Body of pancreas (tissue), 4 donors: ENCODE measurements at regions not wholly inside any gene's neighbourhood (a gene's known extent, or its start where the extent isn't known, plus 50 kb on each side); places are given as distances from the start of the nearest gene placed in this dataset.
"Not testable (repeated sequence)": the region's sequence is repeated elsewhere in the genome, so short reads cannot be mapped to it uniquely, and the experiment has no call there.

Experiments used
- ATAC-seq: fragments of 150-250 bp; one replicate; pipeline ENCODE4 v1.9.1; 2016
- DNase-seq, 4 donors: peaks; one replicate each; pipeline ENCODE4 v3.0.0-alpha.2; 2019
- H3K27ac ChIP-seq, 4 donors: fragments of 200-600 bp; sonication (generic); 1 replicate in 3 of 4; 2 replicates in 1 of 4; pipeline versions ENCODE4 v1.5.1 to v1.6.1; 2016 to 2019; ENCODE audit warnings: mild to moderate bottlenecking in 1 of 4, mixed read lengths in 1 of 4, moderate library complexity in 1 of 4
- H3K27me3 ChIP-seq, 2 donors: fragments of 200-600 bp; sonication (generic); one replicate each; pipeline ENCODE4 v1.6.0; 2016; ENCODE audit warnings: mild to moderate bottlenecking in 1 of 2
- H3K36me3 ChIP-seq, 2 donors: fragments of 200-600 bp; sonication (generic); replicated peaks in 1 of 2; 2 replicates each; pipeline ENCODE4 v1.5.1; 2016; ENCODE audit warnings: low read depth in 2 of 2; ENCODE audit not compliant: insufficient read depth in 1 of 2
- H3K4me1 ChIP-seq: fragments of 200-600 bp; sonication (generic); one replicate; pipeline ENCODE4 v1.6.0; 2016
- H3K4me3 ChIP-seq, 2 donors: fragments of 200-600 bp; sonication (generic); 1 replicate in 1 of 2; 2 replicates in 1 of 2; pipeline ENCODE4 v1.5.1; 2016 to 2019
- H3K9me3 ChIP-seq, 3 donors: fragments of 200-600 bp; sonication (generic); 1 replicate in 2 of 3; 2 replicates in 1 of 3; pipeline ENCODE4 v1.5.1; 2016
- POLR2A ChIP-seq, 3 donors: fragments of 450-650 bp; IDR thresholded peaks; one replicate each; pipeline ENCODE4 v1.6.1; 2016; ENCODE audit warnings: antibody characterized with exemption in 3 of 3, mild to moderate bottlenecking in 2 of 3
- WGBS, 2 donors: methylation state at CpG; one replicate each; pipeline ENCODE4 v1.1.5; 2017; 5-methylcytosine and 5-hydroxymethylcytosine counted together
- intact Hi-C: fragments of 100-400 bp; cut with DNase I; formaldehyde crosslinking; loops from one replicate; pipeline ENCODE4 v1.15.1; 2023
- TF ChIP-seq, protein P1 (sequence below), 7 experiments: fragments of 450-650 bp in 4 of 7; fragments of 200-600 bp in 3 of 7; sonication (generic) in 3 of 7; IDR thresholded peaks; one replicate each; pipeline ENCODE4 v1.5.1; 2016 to 2019; ENCODE audit warnings: antibody characterized with exemption in 7 of 7

- Histone ChIP-seq H3K4me1 (no peaks in the 10 kb centered on the region), H3K27ac (no peak overlapping the region), H3K9me3 (no peaks in the 10 kb centered on the region), H3K36me3 (no peaks in the 10 kb centered on the region), H3K27me3 (no peaks in the 10 kb centered on the region), H3K4me3 (no peak overlapping the region)
- no peak for DNase-seq
- intact Hi-C loops: no loop called here
- TF ChIP-seq POLR2A (IDR thresholded peaks at IDR 0.05): no peak
- TF ChIP-seq, protein P1, sequence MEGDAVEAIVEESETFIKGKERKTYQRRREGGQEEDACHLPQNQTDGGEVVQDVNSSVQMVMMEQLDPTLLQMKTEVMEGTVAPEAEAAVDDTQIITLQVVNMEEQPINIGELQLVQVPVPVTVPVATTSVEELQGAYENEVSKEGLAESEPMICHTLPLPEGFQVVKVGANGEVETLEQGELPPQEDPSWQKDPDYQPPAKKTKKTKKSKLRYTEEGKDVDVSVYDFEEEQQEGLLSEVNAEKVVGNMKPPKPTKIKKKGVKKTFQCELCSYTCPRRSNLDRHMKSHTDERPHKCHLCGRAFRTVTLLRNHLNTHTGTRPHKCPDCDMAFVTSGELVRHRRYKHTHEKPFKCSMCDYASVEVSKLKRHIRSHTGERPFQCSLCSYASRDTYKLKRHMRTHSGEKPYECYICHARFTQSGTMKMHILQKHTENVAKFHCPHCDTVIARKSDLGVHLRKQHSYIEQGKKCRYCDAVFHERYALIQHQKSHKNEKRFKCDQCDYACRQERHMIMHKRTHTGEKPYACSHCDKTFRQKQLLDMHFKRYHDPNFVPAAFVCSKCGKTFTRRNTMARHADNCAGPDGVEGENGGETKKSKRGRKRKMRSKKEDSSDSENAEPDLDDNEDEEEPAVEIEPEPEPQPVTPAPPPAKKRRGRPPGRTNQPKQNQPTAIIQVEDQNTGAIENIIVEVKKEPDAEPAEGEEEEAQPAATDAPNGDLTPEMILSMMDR (IDR thresholded peaks at IDR 0.05): no peak
- WGBS, 2 donors: 77 to 78% methylated on average over 5 of the region's 5 CpGs
- ATAC-seq: no peak
Measured at GRCh38 chr13:46472384-46472783, 80.6 kb upstream of the LRCH1 start.

DNA sequence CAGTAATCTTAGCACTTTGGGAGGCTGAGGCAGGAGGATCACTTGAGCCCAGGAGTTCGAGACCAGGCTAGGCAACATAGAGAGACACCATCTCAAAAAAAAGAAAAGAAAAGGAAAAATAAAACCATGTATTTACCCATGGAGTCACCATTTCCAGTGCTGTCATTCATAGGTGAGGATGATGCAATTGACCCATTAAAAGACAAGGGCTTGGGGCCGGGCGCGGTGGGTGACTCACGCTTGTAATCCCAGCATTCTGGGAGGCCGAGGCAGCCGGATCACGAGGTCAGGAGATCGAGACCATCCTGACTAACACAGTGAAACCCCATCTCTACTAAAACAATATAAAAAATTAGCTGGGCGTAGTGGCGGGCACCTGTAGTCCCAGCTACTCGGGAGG lies 82.6 kb upstream of the RUBCNL start:
- H3K4me3 ChIP-seq, H3K4me1 ChIP-seq, H3K36me3 ChIP-seq, H3K27ac ChIP-seq, intact Hi-C loops, DNase-seq, ATAC-seq, H3K27me3 ChIP-seq, H3K9me3 ChIP-seq: not testable (repeated sequence)
- WGBS, 2 donors: 85 to 91% methylated on average over 12 of the region's 12 CpGs

DNA sequence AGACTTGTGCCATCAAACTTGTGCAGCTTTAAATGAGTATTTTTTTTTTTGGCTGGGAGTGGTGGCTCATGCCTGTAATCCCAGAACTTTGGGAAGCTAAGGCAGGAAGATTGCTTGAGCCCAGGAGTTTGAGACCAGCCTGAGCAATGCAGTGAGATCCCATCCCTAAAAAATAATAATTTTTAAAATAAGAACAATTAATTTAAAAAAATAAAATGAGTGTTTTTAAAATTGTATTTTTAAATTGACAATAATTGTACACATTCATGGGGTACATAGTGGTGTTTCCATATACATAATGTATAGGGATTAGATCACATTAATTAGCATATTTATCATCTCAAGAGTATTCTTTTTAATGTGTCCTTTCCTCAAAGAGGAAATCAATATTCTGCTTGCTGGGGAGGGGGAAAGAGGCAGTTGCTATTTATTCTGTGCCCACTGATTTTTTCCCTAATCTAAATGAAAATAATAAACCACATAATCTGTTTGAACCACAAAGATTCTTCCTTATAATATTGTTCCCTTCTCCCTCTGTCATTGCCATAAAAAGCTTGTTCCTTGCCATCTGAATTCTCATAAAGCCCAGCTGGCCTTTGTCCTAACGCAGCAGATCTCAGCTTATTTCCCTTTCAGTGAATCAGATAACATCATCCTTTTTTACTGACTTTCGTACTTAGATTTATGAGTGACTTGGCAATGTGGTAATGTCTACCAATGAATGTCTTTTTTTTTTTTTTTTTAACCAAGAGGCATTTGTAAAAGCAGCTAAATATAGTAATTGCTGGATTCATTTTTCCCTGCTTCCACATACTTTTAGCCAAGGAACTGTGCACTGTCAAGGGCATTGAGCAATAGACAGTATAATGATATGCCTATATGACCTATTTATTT lies 81.8 kb upstream of the RUBCNL start:
- DNase-seq (no peak), ATAC-seq (no peak)
- intact Hi-C loops: no loop called here
- 62 to 64% methylated on average over 2 of the region's 2 CpGs for WGBS, 2 donors
- TF ChIP-seq POLR2A (IDR thresholded peaks at IDR 0.05): no peak
- TF ChIP-seq, protein P1 (IDR thresholded peaks at IDR 0.05): no peak
- Histone ChIP-seq H3K4me3 (no peak overlapping the region), H3K27ac (no peak overlapping the region), H3K27me3 (no peaks in the 10 kb centered on the region), H3K9me3 (no peaks in the 10 kb centered on the region), H3K4me1 (no peaks in the 10 kb centered on the region), H3K36me3 (no peaks in the 10 kb centered on the region)

GRCh38 chr13:46467694-46468093 lies 80.6 kb upstream of the RUBCNL start:
- H3K4me1 ChIP-seq, H3K36me3 ChIP-seq, ATAC-seq, H3K9me3 ChIP-seq, intact Hi-C loops, DNase-seq, H3K27ac ChIP-seq, H3K4me3 ChIP-seq, H3K27me3 ChIP-seq: not testable (repeated sequence)
- WGBS, 2 donors: 76 to 87% methylated on average over 10 of the region's 10 CpGs

GRCh38 chr13:46466074-46466473 lies 79.0 kb upstream of the RUBCNL start:
- DNase-seq, intact Hi-C loops, H3K9me3 ChIP-seq, H3K36me3 ChIP-seq, H3K27ac ChIP-seq, H3K4me3 ChIP-seq, H3K27me3 ChIP-seq, H3K4me1 ChIP-seq, ATAC-seq: not testable (repeated sequence)
- WGBS, 2 donors: 88 to 91% methylated on average over 7 of the region's 7 CpGs

DNA sequence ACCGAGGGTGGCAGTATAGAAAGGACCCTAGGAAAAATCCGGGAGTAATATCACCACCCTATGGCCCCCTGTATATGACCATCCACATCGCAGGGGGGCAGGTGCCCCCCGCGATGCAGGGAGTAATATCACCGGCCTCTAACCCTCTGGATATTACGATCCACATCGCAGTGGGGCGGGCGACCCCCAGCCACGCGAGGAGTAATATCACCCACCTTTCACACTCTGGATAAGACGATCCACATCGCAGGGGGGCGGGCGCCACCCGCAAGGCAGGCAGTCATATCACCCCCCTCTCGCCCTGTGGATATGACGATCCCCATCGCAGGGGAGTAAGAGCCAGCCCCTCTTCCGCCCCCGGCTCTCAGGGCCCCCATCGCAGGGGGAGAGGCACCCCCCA lies 76.7 kb upstream of the RUBCNL start:
- H3K27me3 ChIP-seq: no peaks in the 10 kb centered on the region
- intact Hi-C loops: no loop called here
- H3K4me1 ChIP-seq: no peaks in the 10 kb centered on the region
- TF ChIP-seq, protein P1 (IDR thresholded peaks at IDR 0.05): no peak
- TF ChIP-seq POLR2A (IDR thresholded peaks at IDR 0.05): no peak
- no peak overlapping the region for H3K27ac ChIP-seq
- no peak for DNase-seq
- H3K36me3 ChIP-seq: no peaks in the 10 kb centered on the region
- H3K9me3 ChIP-seq: no peaks in the 10 kb centered on the region
- 73 to 79% methylated on average over 10 to 23 of the region's 23 CpGs for WGBS, 2 donors
- no peak overlapping the region for H3K4me3 ChIP-seq
- ATAC-seq: no peak

DNA sequence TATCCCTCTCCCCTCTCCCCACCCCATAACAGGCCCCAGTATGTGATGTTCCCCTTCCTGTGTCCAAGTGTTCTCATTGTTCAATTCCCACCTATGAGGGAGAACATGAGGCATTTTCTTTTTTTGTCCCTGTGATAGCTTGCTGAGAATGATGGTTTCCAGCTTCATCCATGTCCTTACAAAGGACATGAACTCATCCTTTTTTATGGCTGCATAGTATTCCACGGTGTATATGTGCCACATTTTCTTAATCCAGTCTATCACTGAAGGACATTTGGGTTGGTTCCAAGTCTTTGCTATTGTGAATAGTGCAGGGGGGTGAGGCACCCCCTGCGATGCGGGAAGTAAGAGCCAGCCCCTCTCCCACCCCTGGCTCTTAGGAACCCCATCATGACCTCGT lies 73.2 kb upstream of the RUBCNL start:
- WGBS, 2 donors: 89 to 98% methylated on average over 4 of the region's 4 CpGs
- H3K9me3 ChIP-seq, intact Hi-C loops: not testable (repeated sequence)

GRCh38 chr13:46457255-46457654 lies 70.2 kb upstream of the RUBCNL start:
- H3K27me3 ChIP-seq, DNase-seq, H3K9me3 ChIP-seq, H3K27ac ChIP-seq, H3K36me3 ChIP-seq, ATAC-seq, intact Hi-C loops, H3K4me3 ChIP-seq, H3K4me1 ChIP-seq: not testable (repeated sequence)
- WGBS, 2 donors: 59 to 60% methylated on average over 1 to 2 of the region's 2 CpGs

More for the DNA sequence above, 73.2 kb upstream of the RUBCNL start:
- ATAC-seq, H3K36me3 ChIP-seq, H3K4me3 ChIP-seq, H3K4me1 ChIP-seq, DNase-seq, H3K27me3 ChIP-seq, H3K27ac ChIP-seq: not testable (repeated sequence)

GRCh38 chr13:46455924-46456323 lies 68.9 kb upstream of the RUBCNL start:
- H3K27ac ChIP-seq, H3K36me3 ChIP-seq, intact Hi-C loops, ATAC-seq, H3K4me1 ChIP-seq, H3K4me3 ChIP-seq, H3K9me3 ChIP-seq, H3K27me3 ChIP-seq: not testable (repeated sequence)
- peak in 1 of 4 donors; percentile 42 for DNase-seq
- 35 to 36% methylated on average over 4 of the region's 4 CpGs for WGBS, 2 donors
